ENCODE measurements at regions not wholly inside any gene's neighbourhood (a gene's known extent, or its start where the extent isn't known, plus 50 kb on each side); places are given as distances from the start of the nearest gene placed in this dataset.
"Not testable (repeated sequence)": the region's sequence is repeated elsewhere in the genome, so short reads cannot be mapped to it uniquely, and the experiment has no call there.

- not testable (repeated sequence) for DNase-seq (ENCODE audit: low read depth in 2 of 2)
Observed at GRCh38 chr6:120358535-120358934, 975.7 kb downstream of the TBC1D32 start.

GRCh38 chr6:120357447-120357846 lies 976.8 kb downstream of the TBC1D32 start:
- no peak for DNase-seq (ENCODE audit: low read depth in 2 of 2)

- no peak for DNase-seq (ENCODE audit: low read depth in 2 of 2)
Observed at GRCh38 chr6:120355822-120356221, 978.5 kb downstream of the TBC1D32 start.

GRCh38 chr6:120354452-120355098 lies 979.7 kb downstream of the TBC1D32 start:
- DNase-seq (ENCODE audit: low read depth in 2 of 2): no peak

- no peak for DNase-seq (ENCODE audit: low read depth in 2 of 2)
Observed at GRCh38 chr6:120352491-120352890, 981.8 kb downstream of the TBC1D32 start.

GRCh38 chr6:120348926-120349325 lies 985.4 kb downstream of the TBC1D32 start:
- DNase-seq (ENCODE audit: low read depth in 2 of 2): no peak

- no peak for DNase-seq (ENCODE audit: low read depth in 2 of 2)
Observed at GRCh38 chr6:120328521-120328920, 979.0 kb upstream of the MAN1A1 start.

GRCh38 chr6:120320481-120321162 lies 971.1 kb upstream of the MAN1A1 start:
- DNase-seq (ENCODE audit: low read depth in 2 of 2): no peak

- no peak for DNase-seq (ENCODE audit: low read depth in 2 of 2)
Observed at GRCh38 chr6:120304223-120304622, 954.7 kb upstream of the MAN1A1 start.

- no peak for DNase-seq (ENCODE audit: low read depth in 2 of 2)
Observed at GRCh38 chr6:120303527-120303926, 954.0 kb upstream of the MAN1A1 start.

GRCh38 chr6:120302041-120302440 lies 952.5 kb upstream of the MAN1A1 start:
- no peak for DNase-seq (ENCODE audit: low read depth in 2 of 2)

- no peak for DNase-seq (ENCODE audit: low read depth in 2 of 2)
Observed at GRCh38 chr6:120290964-120291363, 941.4 kb upstream of the MAN1A1 start.

GRCh38 chr6:120282005-120282404 lies 932.4 kb upstream of the MAN1A1 start:
- DNase-seq (ENCODE audit: low read depth in 2 of 2): no peak

GRCh38 chr6:120279466-120280167 lies 930.1 kb upstream of the MAN1A1 start:
- no peak for DNase-seq (ENCODE audit: low read depth in 2 of 2)

GRCh38 chr6:120278689-120279396 lies 929.3 kb upstream of the MAN1A1 start:
- no peak for DNase-seq (ENCODE audit: low read depth in 2 of 2)

GRCh38 chr6:120274547-120274946 lies 925.0 kb upstream of the MAN1A1 start:
- DNase-seq (ENCODE audit: low read depth in 2 of 2): no peak

GRCh38 chr6:120273411-120273810 lies 923.9 kb upstream of the MAN1A1 start:
- no peak for DNase-seq (ENCODE audit: low read depth in 2 of 2)

GRCh38 chr6:120272038-120272437 lies 922.5 kb upstream of the MAN1A1 start:
- DNase-seq (ENCODE audit: low read depth in 2 of 2): no peak

- DNase-seq (ENCODE audit: low read depth in 2 of 2): not testable (repeated sequence)
Observed at GRCh38 chr6:120268256-120268655, 918.7 kb upstream of the MAN1A1 start.

- DNase-seq (ENCODE audit: low read depth in 2 of 2): no peak
Observed at GRCh38 chr6:120262354-120262753, 912.8 kb upstream of the MAN1A1 start.

GRCh38 chr6:120260636-120261035 lies 911.1 kb upstream of the MAN1A1 start:
- DNase-seq (ENCODE audit: low read depth in 2 of 2): no peak

- DNase-seq (ENCODE audit: low read depth in 2 of 2): no peak
Observed at GRCh38 chr6:120254651-120255050, 905.1 kb upstream of the MAN1A1 start.

Data from stimulated activated CD8-positive, alpha-beta memory T cell treated with anti-CD3 and anti-CD28 coated beads, Interleukin-2, amount 100 ng/mL, for 1 hour (primary cell).